SU-DHL-6 (cell line): ENCODE measurements at regions not wholly inside any gene's neighbourhood (a gene's known extent, or its start where the extent isn't known, plus 50 kb on each side); places are given as distances from the start of the nearest gene placed in this dataset.
"Not testable (repeated sequence)": the region's sequence is repeated elsewhere in the genome, so short reads cannot be mapped to it uniquely, and the experiment has no call there.

Source experiments
- CTCF ChIP-seq: fragments of 200-600 bp; sonication (generic); IDR thresholded peaks from one replicate; pipeline ENCODE4 v1.5.1; 2017; ENCODE audit warnings: antibody characterized with exemption, mild to moderate bottlenecking, low read length, moderate library complexity; ENCODE audit not compliant: insufficient read depth, poor library complexity, severe bottlenecking
- EZH2phosphoT487 ChIP-seq: fragments of 200-600 bp; sonication (generic), shearing (Covaris generic); conservative IDR thresholded peaks from 2 replicates; pipeline ENCODE4 v1.6.1; 2018; ENCODE audit warnings: mild to moderate bottlenecking, antibody characterized with exemption, low read length, moderate library complexity, mixed read lengths

DNA sequence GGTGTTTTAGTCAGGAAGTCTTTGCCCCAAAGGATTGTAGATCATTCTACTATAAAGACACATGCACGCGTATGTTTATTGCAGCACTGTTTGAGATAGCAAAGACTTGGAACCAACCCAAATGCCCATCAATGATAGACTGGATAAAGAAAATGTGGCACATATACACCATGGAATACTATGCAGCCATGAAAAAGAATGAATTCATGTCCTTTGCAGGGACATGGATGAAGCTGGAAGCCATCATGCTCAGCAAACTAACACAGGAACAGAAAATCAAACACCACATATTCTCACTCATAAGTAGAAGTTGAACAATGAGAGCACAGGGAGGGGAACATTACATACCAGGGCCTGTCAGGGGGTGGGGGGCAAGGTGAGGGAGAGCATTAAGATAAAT lies 340.8 kb upstream of the TENM3 start:
- not testable (repeated sequence) for TF ChIP-seq CTCF, EZH2phosphoT487
